ENCODE measurements at regions not wholly inside any gene's neighbourhood (a gene's known extent, or its start where the extent isn't known, plus 50 kb on each side); places are given as distances from the start of the nearest gene placed in this dataset.

- H3K4me2 ChIP-seq, result no peak overlapping the region
- no peak overlapping the region for H2AFZ ChIP-seq (ENCODE audit: low read depth)
- H3K36me3 ChIP-seq (ENCODE audit: insufficient read depth), result no peaks in the 10 kb centered on the region
- H3K9ac ChIP-seq, result no peak overlapping the region
- H3K27ac ChIP-seq, result no peak overlapping the region
- H3K4me1 ChIP-seq (ENCODE audit: low read depth, poor library complexity, severe bottlenecking), result no peaks in the 10 kb centered on the region
- no peak overlapping the region for H3K4me3 ChIP-seq (IDR thresholded peaks at IDR 0.05; ENCODE audit: insufficient read depth, low read depth, low read length)
- no peaks in the 10 kb centered on the region for H4K20me1 ChIP-seq (ENCODE audit: insufficient read depth)
- H3K27me3 ChIP-seq (ENCODE audit: insufficient read depth, low read depth), result no peaks in the 10 kb centered on the region
- H3K79me2 ChIP-seq (ENCODE audit: insufficient read depth, low read depth), result no peaks in the 10 kb centered on the region
- no peak for TF ChIP-seq CTCF (conservative IDR thresholded peaks at IDR 0.05; ENCODE audit: low read depth, low read length)
These were observed 58.2 kb upstream of the PAPPA start for GRCh38 chr9:116095403-116095802.

GRCh38 chr9:116096046-116096445 is 57.5 kb upstream of the PAPPA start:
- Histone ChIP-seq H3K27ac (no peak overlapping the region), H3K9ac (no peak overlapping the region), H3K4me3 (IDR thresholded peaks at IDR 0.05; ENCODE audit: insufficient read depth, low read depth, low read length) (no peak overlapping the region), H3K4me1 (ENCODE audit: low read depth, poor library complexity, severe bottlenecking) (no peaks in the 10 kb centered on the region), H3K36me3 (ENCODE audit: insufficient read depth) (no peaks in the 10 kb centered on the region), H3K27me3 (ENCODE audit: insufficient read depth, low read depth) (no peaks in the 10 kb centered on the region), H2AFZ (ENCODE audit: low read depth) (no peak overlapping the region), H4K20me1 (ENCODE audit: insufficient read depth) (no peaks in the 10 kb centered on the region), H3K79me2 (ENCODE audit: insufficient read depth, low read depth) (no peaks in the 10 kb centered on the region), H3K4me2 (no peak overlapping the region)
- TF ChIP-seq CTCF (conservative IDR thresholded peaks at IDR 0.05; ENCODE audit: low read depth, low read length), result no peak

- Histone ChIP-seq H3K36me3 (ENCODE audit: insufficient read depth) (no peaks in the 10 kb centered on the region), H2AFZ (ENCODE audit: low read depth) (no peak overlapping the region), H3K4me1 (ENCODE audit: low read depth, poor library complexity, severe bottlenecking) (no peaks in the 10 kb centered on the region), H3K27ac (no peak overlapping the region), H3K27me3 (ENCODE audit: insufficient read depth, low read depth) (no peaks in the 10 kb centered on the region), H3K4me3 (IDR thresholded peaks at IDR 0.05; ENCODE audit: insufficient read depth, low read depth, low read length) (no peak overlapping the region), H3K79me2 (ENCODE audit: insufficient read depth, low read depth) (no peaks in the 10 kb centered on the region), H4K20me1 (ENCODE audit: insufficient read depth) (no peaks in the 10 kb centered on the region), H3K4me2 (no peak overlapping the region), H3K9ac (no peak overlapping the region)
- no peak for TF ChIP-seq CTCF (conservative IDR thresholded peaks at IDR 0.05; ENCODE audit: low read depth, low read length)
These were observed 56.7 kb upstream of the PAPPA start for GRCh38 chr9:116096853-116097252.

- Histone ChIP-seq H3K9ac (no peak overlapping the region), H3K27ac (no peak overlapping the region), H3K79me2 (ENCODE audit: insufficient read depth, low read depth) (no peaks in the 10 kb centered on the region), H3K4me1 (ENCODE audit: low read depth, poor library complexity, severe bottlenecking) (no peaks in the 10 kb centered on the region), H3K4me3 (IDR thresholded peaks at IDR 0.05; ENCODE audit: insufficient read depth, low read depth, low read length) (no peak overlapping the region), H3K27me3 (ENCODE audit: insufficient read depth, low read depth) (no peaks in the 10 kb centered on the region), H3K4me2 (no peak overlapping the region), H4K20me1 (ENCODE audit: insufficient read depth) (no peaks in the 10 kb centered on the region), H2AFZ (ENCODE audit: low read depth) (no peak overlapping the region), H3K36me3 (ENCODE audit: insufficient read depth) (no peaks in the 10 kb centered on the region)
- no peak for TF ChIP-seq CTCF (conservative IDR thresholded peaks at IDR 0.05; ENCODE audit: low read depth, low read length)
These were observed 55.1 kb upstream of the PAPPA start for GRCh38 chr9:116098476-116098875.

- Histone ChIP-seq H3K27ac (no peak overlapping the region), H3K4me1 (ENCODE audit: low read depth, poor library complexity, severe bottlenecking) (no peaks in the 10 kb centered on the region), H3K9ac (no peak overlapping the region), H3K36me3 (ENCODE audit: insufficient read depth) (no peaks in the 10 kb centered on the region), H3K4me2 (no peak overlapping the region), H4K20me1 (ENCODE audit: insufficient read depth) (no peaks in the 10 kb centered on the region), H3K27me3 (ENCODE audit: insufficient read depth, low read depth) (no peaks in the 10 kb centered on the region), H2AFZ (ENCODE audit: low read depth) (no peak overlapping the region), H3K79me2 (ENCODE audit: insufficient read depth, low read depth) (no peaks in the 10 kb centered on the region), H3K4me3 (IDR thresholded peaks at IDR 0.05; ENCODE audit: insufficient read depth, low read depth, low read length) (no peak overlapping the region)
- no peak for TF ChIP-seq CTCF (conservative IDR thresholded peaks at IDR 0.05; ENCODE audit: low read depth, low read length)
These were observed 53.8 kb upstream of the PAPPA start for GRCh38 chr9:116099821-116100220.
